ENCODE measurements at regions not wholly inside any gene's neighbourhood (a gene's known extent, or its start where the extent isn't known, plus 50 kb on each side); places are given as distances from the start of the nearest gene placed in this dataset.

- DNase-seq (no peak), ATAC-seq (ENCODE audit: poor library complexity) (no peak)
- Mint-ChIP-seq H3K27me3 (no peaks in the 10 kb centered on the region), H3K27ac (no peak overlapping the region), H3K4me1 (ENCODE audit: low read depth) (no peaks in the 10 kb centered on the region), H3K36me3 (ENCODE audit: low read depth) (no peaks in the 10 kb centered on the region), H3K4me3 (no peak overlapping the region), H3K9me3 (peaks cover 15% of the 10 kb centered on the region)
- H3K27me3 ChIP-seq (ENCODE audit: control insufficient read depth in 1 of 2, insufficient read depth in 2 of 2, low read length in 2 of 2) = no peaks in the 10 kb centered on the region
- TF ChIP-seq, protein P1, sequence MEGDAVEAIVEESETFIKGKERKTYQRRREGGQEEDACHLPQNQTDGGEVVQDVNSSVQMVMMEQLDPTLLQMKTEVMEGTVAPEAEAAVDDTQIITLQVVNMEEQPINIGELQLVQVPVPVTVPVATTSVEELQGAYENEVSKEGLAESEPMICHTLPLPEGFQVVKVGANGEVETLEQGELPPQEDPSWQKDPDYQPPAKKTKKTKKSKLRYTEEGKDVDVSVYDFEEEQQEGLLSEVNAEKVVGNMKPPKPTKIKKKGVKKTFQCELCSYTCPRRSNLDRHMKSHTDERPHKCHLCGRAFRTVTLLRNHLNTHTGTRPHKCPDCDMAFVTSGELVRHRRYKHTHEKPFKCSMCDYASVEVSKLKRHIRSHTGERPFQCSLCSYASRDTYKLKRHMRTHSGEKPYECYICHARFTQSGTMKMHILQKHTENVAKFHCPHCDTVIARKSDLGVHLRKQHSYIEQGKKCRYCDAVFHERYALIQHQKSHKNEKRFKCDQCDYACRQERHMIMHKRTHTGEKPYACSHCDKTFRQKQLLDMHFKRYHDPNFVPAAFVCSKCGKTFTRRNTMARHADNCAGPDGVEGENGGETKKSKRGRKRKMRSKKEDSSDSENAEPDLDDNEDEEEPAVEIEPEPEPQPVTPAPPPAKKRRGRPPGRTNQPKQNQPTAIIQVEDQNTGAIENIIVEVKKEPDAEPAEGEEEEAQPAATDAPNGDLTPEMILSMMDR (IDR thresholded peaks at IDR 0.05) = no peak
- ChIA-PET POLR2A (no interaction called here), CTCF (no interaction called here)
- H3K4me1 ChIP-seq (ENCODE audit: insufficient read depth, low read length) = no peaks in the 10 kb centered on the region
- H3K9me3 ChIP-seq (ENCODE audit: control insufficient read depth in 1 of 2, insufficient read depth in 1 of 2, low read length in 2 of 2) = peaks cover 0 to 5% of the 10 kb centered on the region in 2 experiments
- H3K36me3 ChIP-seq (ENCODE audit: insufficient read depth, low read length) = no peaks in the 10 kb centered on the region
- no peak overlapping the region for H3K27ac ChIP-seq (ENCODE audit: low read depth in 1 of 2, low read length in 2 of 2)
- no peak overlapping the region for H3K4me3 ChIP-seq (ENCODE audit: low read length)
- intact Hi-C loops (cut with DNase I, micrococcal nuclease) = no loop called here
Measured at GRCh38 chr16:62913924-62914323, 877.7 kb upstream of the CDH8 start.

DNA sequence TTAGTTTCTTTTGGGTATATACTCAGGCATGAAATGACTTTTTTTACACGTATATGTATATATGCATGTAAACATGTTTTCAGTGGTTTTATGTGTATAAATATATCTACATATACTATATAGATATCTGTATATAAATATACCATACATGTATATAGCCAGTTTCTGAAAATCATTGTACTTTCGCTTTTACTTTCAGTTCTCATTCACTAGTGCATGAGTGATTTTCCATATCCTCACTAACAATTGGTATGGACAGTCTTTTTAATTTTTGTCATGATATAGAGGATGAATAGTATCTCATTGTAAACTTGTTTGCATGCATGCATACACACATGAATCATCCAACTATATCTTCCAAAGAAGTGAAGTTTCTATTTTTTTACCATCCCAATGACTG lies 877.1 kb upstream of the CDH8 start:
- TF ChIP-seq, protein P1 (IDR thresholded peaks at IDR 0.05) = no peak
- peaks cover 11% of the 10 kb centered on the region for H3K9me3 Mint-ChIP-seq
- Histone ChIP-seq H3K4me3 (ENCODE audit: low read length) (no peak overlapping the region), H3K27ac (ENCODE audit: low read depth in 1 of 2, low read length in 2 of 2) (no peak overlapping the region), H3K4me1 (ENCODE audit: insufficient read depth, low read length) (no peaks in the 10 kb centered on the region), H3K9me3 (ENCODE audit: control insufficient read depth in 1 of 2, insufficient read depth in 1 of 2, low read length in 2 of 2) (peaks cover 0 to 5% of the 10 kb centered on the region in 2 experiments), H3K36me3 (ENCODE audit: insufficient read depth, low read length) (no peaks in the 10 kb centered on the region), H3K27me3 (ENCODE audit: control insufficient read depth in 1 of 2, insufficient read depth in 2 of 2, low read length in 2 of 2) (no peaks in the 10 kb centered on the region)
- DNase-seq (no peak), ATAC-seq (ENCODE audit: poor library complexity) (no peak)
- ChIA-PET CTCF (no interaction called here), POLR2A (no interaction called here)
- H3K4me1 Mint-ChIP-seq (ENCODE audit: low read depth) = no peaks in the 10 kb centered on the region
- intact Hi-C loops (cut with DNase I, micrococcal nuclease) = no loop called here
- H3K36me3 Mint-ChIP-seq (ENCODE audit: low read depth) = no peaks in the 10 kb centered on the region
- no peaks in the 10 kb centered on the region for H3K27me3 Mint-ChIP-seq
- no peak overlapping the region for H3K27ac Mint-ChIP-seq
- H3K4me3 Mint-ChIP-seq = no peak overlapping the region

DNA sequence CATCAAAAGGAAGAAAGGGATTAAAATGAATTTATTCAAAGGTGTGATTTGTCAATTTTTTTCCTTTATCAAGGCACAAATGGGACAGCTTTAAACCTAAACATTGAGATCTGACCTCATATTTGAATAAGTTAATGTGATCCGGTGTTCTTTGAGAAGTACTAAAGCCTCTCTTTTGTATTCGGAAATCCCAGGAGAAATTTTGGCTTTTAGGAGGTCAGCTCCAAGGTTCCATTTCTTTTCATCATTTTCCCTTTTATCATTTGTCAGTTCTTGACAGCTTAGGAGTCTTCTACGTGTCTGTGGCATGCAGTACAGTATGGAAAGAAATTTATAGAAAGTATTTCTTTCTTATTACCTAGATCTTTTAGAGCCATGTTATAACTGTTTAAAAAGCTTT lies 873.4 kb upstream of the CDH8 start:
- Mint-ChIP-seq H3K9me3 (peaks cover 9% of the 10 kb centered on the region), H3K4me3 (no peak overlapping the region), H3K36me3 (ENCODE audit: low read depth) (no peaks in the 10 kb centered on the region), H3K27me3 (no peaks in the 10 kb centered on the region), H3K27ac (no peak overlapping the region), H3K4me1 (ENCODE audit: low read depth) (no peaks in the 10 kb centered on the region)
- Histone ChIP-seq H3K4me3 (ENCODE audit: low read length) (no peak overlapping the region), H3K9me3 (ENCODE audit: control insufficient read depth in 1 of 2, insufficient read depth in 1 of 2, low read length in 2 of 2) (peaks cover 0 to 9% of the 10 kb centered on the region in 2 experiments), H3K27me3 (ENCODE audit: control insufficient read depth in 1 of 2, insufficient read depth in 2 of 2, low read length in 2 of 2) (no peaks in the 10 kb centered on the region), H3K27ac (ENCODE audit: low read depth in 1 of 2, low read length in 2 of 2) (no peak overlapping the region), H3K4me1 (ENCODE audit: insufficient read depth, low read length) (no peaks in the 10 kb centered on the region), H3K36me3 (ENCODE audit: insufficient read depth, low read length) (no peaks in the 10 kb centered on the region)
- ATAC-seq (ENCODE audit: poor library complexity) (no peak), DNase-seq (no peak)
- ChIA-PET CTCF (no interaction called here), POLR2A (no interaction called here)
- intact Hi-C loops (cut with DNase I, micrococcal nuclease) = no loop called here
- TF ChIP-seq, protein P1 (IDR thresholded peaks at IDR 0.05) = no peak

Data from CD4-positive, alpha-beta T cell (primary cell).